K562 (cell line): ENCODE measurements at regions not wholly inside any gene's neighbourhood (a gene's known extent, or its start where the extent isn't known, plus 50 kb on each side); places are given as distances from the start of the nearest gene placed in this dataset.
A peak's percentile ranks its signal among the peaks of the same experiment; 100 is the strongest.

ENCODE experiments used
- DEAF1 ChIP-seq: fragments of 450-650 bp; formaldehyde crosslinking; IDR thresholded peaks from 2 replicates; pipeline ENCODE4 v1.4.0; 2020; ENCODE audit warnings: mild to moderate bottlenecking, moderate library complexity
- E2F3 ChIP-seq: fragments of 250-450 bp; sonication (Bioruptor Pico); IDR thresholded peaks from 2 replicates; pipeline ENCODE4 v1.4.0; 2020; ENCODE audit warnings: mild to moderate bottlenecking
- E4F1 ChIP-seq: fragments of 250-450 bp; sonication (Bioruptor Pico); IDR thresholded peaks from 2 replicates; pipeline ENCODE4 v1.5.0; 2021; ENCODE audit warnings: mild to moderate bottlenecking, borderline replicate concordance
- GTF2E2 ChIP-seq: fragments of 200-800 bp; sonication (Bioruptor generic); IDR thresholded peaks from 2 replicates; pipeline ENCODE4 v1.6.1; 2016; ENCODE audit warnings: missing genetic modification characterization, missing compliant biosample characterization
- HBP1 ChIP-seq: fragments of 450-650 bp; formaldehyde crosslinking; IDR thresholded peaks from 2 replicates; pipeline ENCODE4 v1.4.0; 2022; ENCODE audit warnings: missing genetic modification characterization
- HDAC8 ChIP-seq: fragments of 450-650 bp; IDR thresholded peaks from 2 replicates; pipeline ENCODE4 v1.6.1; 2016; ENCODE audit warnings: mild to moderate bottlenecking, missing genetic modification characterization, moderate library complexity, missing compliant biosample characterization
- JUND ChIP-seq, 2 experiments: IDR thresholded peaks; 2 replicates in 1 of 2; 3 replicates in 1 of 2; pipeline ENCODE4 v1.6.1; 2011; ENCODE audit warnings: borderline replicate concordance in 2 of 2, low read depth in 2 of 2, low read length in 2 of 2, improper control_type of control experiment in 1 of 2, missing biosample characterization in 1 of 2, missing genetic modification characterization in 1 of 2, missing genetic modification reagents in 1 of 2
- MAZ ChIP-seq, 2 experiments: fragments of 450-650 bp in 1 of 2; sonication (generic) in 1 of 2; formaldehyde crosslinking; IDR thresholded peaks in 1 of 2; conservative IDR thresholded peaks in 1 of 2; 2 replicates each; pipeline versions ENCODE4 v1.4.0 to v1.5.0; 2020; ENCODE audit warnings: mild to moderate bottlenecking in 1 of 2, missing genetic modification reagents in 1 of 2
- MITF ChIP-seq: IDR thresholded peaks from 2 replicates; pipeline ENCODE4 v1.6.1; 2014; ENCODE audit warnings: antibody characterized with exemption
- NR2F6 ChIP-seq: fragments of 450-650 bp; formaldehyde crosslinking; IDR thresholded peaks from 2 replicates; pipeline ENCODE4 v1.4.0; 2020; ENCODE audit warnings: mild to moderate bottlenecking
- PCBP2 ChIP-seq: fragments of 200-400 bp; formaldehyde crosslinking; IDR thresholded peaks from 2 replicates; pipeline ENCODE4 v1.6.1; 2018; ENCODE audit warnings: low read length, low read depth, mild to moderate bottlenecking, moderate library complexity; ENCODE audit not compliant: poor library complexity, severe bottlenecking
- POLR2AphosphoS5 ChIP-seq: IDR thresholded peaks from 2 replicates; pipeline ENCODE4 v1.6.1; 2011; ENCODE audit warnings: mild to moderate bottlenecking, low read depth, low read length, moderate library complexity; ENCODE audit not compliant: control insufficient read depth, insufficient read depth
- SMAD4 ChIP-seq: fragments of 250-450 bp; sonication (Bioruptor Pico); conservative IDR thresholded peaks from 2 replicates; pipeline ENCODE4 v1.8.0; 2021; ENCODE audit warnings: inconsistent platforms, mild to moderate bottlenecking, moderate library complexity
- VEZF1 ChIP-seq: fragments of 200-800 bp; sonication (Bioruptor generic); IDR thresholded peaks from 2 replicates; pipeline ENCODE4 v1.6.1; 2017; ENCODE audit warnings: missing genetic modification characterization, missing compliant biosample characterization
- ZKSCAN8 ChIP-seq: fragments of 200-800 bp; sonication (Bioruptor generic); IDR thresholded peaks from 2 replicates; pipeline ENCODE4 v1.6.1; 2016; ENCODE audit warnings: missing genetic modification characterization, missing compliant biosample characterization
- ZNF511 ChIP-seq: sonication (generic); formaldehyde crosslinking; IDR thresholded peaks from 2 replicates; pipeline ENCODE4 v1.8.0; 2022; ENCODE audit warnings: mild to moderate bottlenecking, missing genetic modification reagents

GRCh38 chr1:109826930-109827349, 63.2 kb upstream of the EPS8L3 start (continued):
- TF ChIP-seq DEAF1 (peak; percentile 16; the same call in 1 of the 2 replicates), JUND (IDR thresholded peaks at IDR 0.05; ENCODE audit: borderline replicate concordance, low read depth, low read length) (0 out of 2 replicates have a peak, but pooled peaks have one; percentile 26), JUND (tag; IDR thresholded peaks at IDR 0.05; ENCODE audit: borderline replicate concordance, low read depth, low read length) (peak; percentile 71; the same call in 2 of the 3 replicates), MAZ (CRISPR knock-in tag; conservative IDR thresholded peaks at IDR 0.05 in 1 of 2, IDR thresholded peaks at IDR 0.05 in 1 of 2) (peak in 1 of 2 experiments; percentile 68; a peak in 2 of 4 replicates), VEZF1 (CRISPR knock-in tag) (peak; percentile 57), HBP1 (CRISPR knock-in tag) (peak; percentile 36; the same call in 1 of the 2 replicates), ZKSCAN8 (CRISPR knock-in tag) (peak; percentile 92), GTF2E2 (tag) (0 out of 2 replicates have a peak, but pooled peaks have one; percentile 26), NR2F6 (CRISPR knock-in tag) (0 out of 2 replicates have a peak, but pooled peaks have one; percentile 18), SMAD4 (peak; percentile 95), PCBP2 (no peak), E4F1 (CRISPR knock-in tag) (peak; percentile 52; the same call in 1 of the 2 replicates), ZNF511 (CRISPR knock-in tag) (peak; percentile 60; the same call in 1 of the 2 replicates), HDAC8 (tag) (peak; percentile 68), MITF (0 out of 2 replicates have a peak, but pooled peaks have one; percentile 12), POLR2AphosphoS5 (no peak), E2F3 (peak; percentile 82)
